NCI-H1436 treated with DMSO at 0.1 percent for 48 hours (cell line): ENCODE measurements at regions not wholly inside any gene's neighbourhood (a gene's known extent, or its start where the extent isn't known, plus 50 kb on each side); places are given as distances from the start of the nearest gene placed in this dataset.
A peak's percentile ranks its signal among the peaks of the same experiment; 100 is the strongest.
"Not testable (repeated sequence)": the region's sequence is repeated elsewhere in the genome, so short reads cannot be mapped to it uniquely, and the experiment has no call there.

Source experiments
- DNase-seq: peaks from one replicate; lab custom pipeline; 2025; lab: John Stamatoyannopoulos, UW

- no peak for DNase-seq
Measured at GRCh38 chr6:72533606-72534005, 88.3 kb upstream of the KCNQ5 start.

GRCh38 chr6:72534236-72534635, 87.6 kb upstream of the KCNQ5 start:
- no peak for DNase-seq

- DNase-seq, result no peak
Measured at GRCh38 chr6:72535124-72535523, 86.7 kb upstream of the KCNQ5 start.

GRCh38 chr6:72547020-72547419, 74.8 kb upstream of the KCNQ5 start:
- no peak for DNase-seq

GRCh38 chr6:72551470-72551869, 70.4 kb upstream of the KCNQ5 start:
- DNase-seq, result no peak

GRCh38 chr6:72552938-72553337, 68.9 kb upstream of the KCNQ5 start:
- peak; percentile 26 for DNase-seq

- DNase-seq, result peak; percentile 84
Measured at GRCh38 chr6:72553531-72554511, 68.0 kb upstream of the KCNQ5 start.

GRCh38 chr6:72554761-72555221, 67.1 kb upstream of the KCNQ5 start:
- no peak for DNase-seq

- DNase-seq, result no peak
Measured at GRCh38 chr6:72559067-72559466, 62.8 kb upstream of the KCNQ5 start.

- DNase-seq, result no peak
Measured at GRCh38 chr6:72559555-72559954, 62.3 kb upstream of the KCNQ5 start.

GRCh38 chr6:72560721-72561593, 60.9 kb upstream of the KCNQ5 start:
- DNase-seq, result no peak

GRCh38 chr6:72561629-72562028, 60.2 kb upstream of the KCNQ5 start:
- no peak for DNase-seq

GRCh38 chr6:72564231-72564630, 57.6 kb upstream of the KCNQ5 start:
- DNase-seq, result no peak

GRCh38 chr6:72571993-72572392, 49.9 kb upstream of the KCNQ5 start:
- not testable (repeated sequence) for DNase-seq
